GM23338 (cell line): ENCODE measurements at regions not wholly inside any gene's neighbourhood (a gene's known extent, or its start where the extent isn't known, plus 50 kb on each side); places are given as distances from the start of the nearest gene placed in this dataset.

Experiments
- CTCF ChIP-seq, 2 experiments: fragments of 200-600 bp in 1 of 2; sonication (generic) in 1 of 2; conservative IDR thresholded peaks; 2 replicates each; pipeline versions ENCODE4 v1.5.1 to v1.6.1; 2016 to 2017; ENCODE audit warnings: antibody characterized with exemption in 2 of 2, low read depth in 2 of 2, mild to moderate bottlenecking in 2 of 2, moderate library complexity in 1 of 2
- EZH2 ChIP-seq: fragments of 200-600 bp; sonication (generic); IDR thresholded peaks from one replicate; pipeline ENCODE4 v1.8.0; 2017; ENCODE audit warnings: antibody characterized with exemption, mild to moderate bottlenecking, low read depth; ENCODE audit not compliant: unreplicated experiment
- NANOG ChIP-seq: IDR thresholded peaks from 2 replicates; pipeline ENCODE4 v1.6.1; 2016; ENCODE audit warnings: antibody characterized with exemption, borderline replicate concordance
- POLR2AphosphoS5 ChIP-seq: IDR thresholded peaks from 2 replicates; pipeline ENCODE4 v1.6.1; 2016; ENCODE audit warnings: antibody characterized with exemption, low read depth
- STAT1 ChIP-seq: IDR thresholded peaks from one replicate; pipeline ENCODE4 v1.6.1; 2016; ENCODE audit warnings: antibody characterized with exemption; ENCODE audit not compliant: unreplicated experiment
- TF ChIP-seq, protein P1 (sequence below): IDR thresholded peaks from one replicate; pipeline ENCODE4 v1.6.1; 2018; ENCODE audit warnings: antibody characterized with exemption; ENCODE audit not compliant: unreplicated experiment

DNA sequence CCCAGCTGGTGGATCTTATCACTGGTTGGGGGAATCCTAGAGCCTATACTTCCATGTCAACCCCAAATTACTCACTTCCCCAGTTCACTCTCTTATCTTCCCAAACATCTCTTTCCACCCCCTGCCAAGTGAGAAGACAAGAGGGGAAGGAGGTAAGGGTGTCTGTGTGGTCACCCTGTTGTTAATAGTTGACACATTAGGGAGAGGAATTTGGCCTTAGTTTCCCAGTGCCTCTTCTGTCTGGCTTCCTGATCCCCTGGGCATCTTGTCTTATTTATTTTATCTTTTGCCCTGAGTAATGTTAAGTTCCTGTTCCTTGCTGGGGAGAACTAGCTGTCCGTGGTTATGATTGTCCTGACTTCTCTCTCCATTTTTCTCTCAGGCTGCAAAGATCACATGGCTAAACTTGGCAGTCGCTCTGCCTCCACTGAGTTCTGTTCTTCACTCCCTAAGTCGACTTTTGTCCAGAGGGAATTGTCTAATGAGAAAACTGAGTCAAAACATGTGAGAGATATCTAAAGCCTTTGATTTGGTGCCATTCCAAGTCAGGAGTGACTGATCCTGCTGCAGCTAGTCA, 157.1 kb upstream of the SYT6 start:
- no peak for TF ChIP-seq EZH2
- TF ChIP-seq POLR2AphosphoS5: no peak
- no peak for TF ChIP-seq CTCF (conservative IDR thresholded peaks at IDR 0.05; ENCODE audit: low read depth in 2 of 2)
- TF ChIP-seq, protein P1, sequence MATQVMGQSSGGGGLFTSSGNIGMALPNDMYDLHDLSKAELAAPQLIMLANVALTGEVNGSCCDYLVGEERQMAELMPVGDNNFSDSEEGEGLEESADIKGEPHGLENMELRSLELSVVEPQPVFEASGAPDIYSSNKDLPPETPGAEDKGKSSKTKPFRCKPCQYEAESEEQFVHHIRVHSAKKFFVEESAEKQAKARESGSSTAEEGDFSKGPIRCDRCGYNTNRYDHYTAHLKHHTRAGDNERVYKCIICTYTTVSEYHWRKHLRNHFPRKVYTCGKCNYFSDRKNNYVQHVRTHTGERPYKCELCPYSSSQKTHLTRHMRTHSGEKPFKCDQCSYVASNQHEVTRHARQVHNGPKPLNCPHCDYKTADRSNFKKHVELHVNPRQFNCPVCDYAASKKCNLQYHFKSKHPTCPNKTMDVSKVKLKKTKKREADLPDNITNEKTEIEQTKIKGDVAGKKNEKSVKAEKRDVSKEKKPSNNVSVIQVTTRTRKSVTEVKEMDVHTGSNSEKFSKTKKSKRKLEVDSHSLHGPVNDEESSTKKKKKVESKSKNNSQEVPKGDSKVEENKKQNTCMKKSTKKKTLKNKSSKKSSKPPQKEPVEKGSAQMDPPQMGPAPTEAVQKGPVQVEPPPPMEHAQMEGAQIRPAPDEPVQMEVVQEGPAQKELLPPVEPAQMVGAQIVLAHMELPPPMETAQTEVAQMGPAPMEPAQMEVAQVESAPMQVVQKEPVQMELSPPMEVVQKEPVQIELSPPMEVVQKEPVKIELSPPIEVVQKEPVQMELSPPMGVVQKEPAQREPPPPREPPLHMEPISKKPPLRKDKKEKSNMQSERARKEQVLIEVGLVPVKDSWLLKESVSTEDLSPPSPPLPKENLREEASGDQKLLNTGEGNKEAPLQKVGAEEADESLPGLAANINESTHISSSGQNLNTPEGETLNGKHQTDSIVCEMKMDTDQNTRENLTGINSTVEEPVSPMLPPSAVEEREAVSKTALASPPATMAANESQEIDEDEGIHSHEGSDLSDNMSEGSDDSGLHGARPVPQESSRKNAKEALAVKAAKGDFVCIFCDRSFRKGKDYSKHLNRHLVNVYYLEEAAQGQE: no peak
- TF ChIP-seq STAT1: no peak
- no peak for TF ChIP-seq NANOG
